ENCODE measurements at regions not wholly inside any gene's neighbourhood (a gene's known extent, or its start where the extent isn't known, plus 50 kb on each side); places are given as distances from the start of the nearest gene placed in this dataset.
"Not testable (repeated sequence)": the region's sequence is repeated elsewhere in the genome, so short reads cannot be mapped to it uniquely, and the experiment has no call there.

GRCh38 chr1:219350172-219350931, 176.7 kb downstream of the LYPLAL1 start:
- no peak for DNase-seq (ENCODE audit: low read depth)

DNA sequence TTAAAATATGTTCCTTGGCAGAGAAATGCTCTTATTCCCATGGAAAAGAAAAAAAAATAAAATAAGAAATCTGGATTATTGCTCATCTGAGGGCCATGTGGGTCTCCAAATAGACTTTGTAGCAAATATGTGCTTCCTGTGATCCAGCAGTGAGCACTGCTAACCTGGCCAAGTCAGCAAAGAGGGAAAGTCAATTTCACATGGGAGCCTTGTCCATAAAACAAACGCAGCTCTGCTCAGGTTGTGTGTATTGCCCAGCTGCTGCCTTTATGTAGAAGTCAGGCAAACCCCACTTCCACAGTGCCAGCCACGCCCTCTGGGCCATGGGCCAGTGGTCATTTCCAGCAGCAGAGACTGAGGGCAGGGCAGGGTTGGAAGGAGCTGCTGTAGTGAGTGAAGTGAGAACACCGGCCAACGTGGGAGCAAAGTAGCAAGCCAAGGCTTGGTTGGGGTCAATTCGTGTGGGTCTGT, 174.3 kb downstream of the LYPLAL1 start:
- no peak for DNase-seq (ENCODE audit: low read depth)

DNA sequence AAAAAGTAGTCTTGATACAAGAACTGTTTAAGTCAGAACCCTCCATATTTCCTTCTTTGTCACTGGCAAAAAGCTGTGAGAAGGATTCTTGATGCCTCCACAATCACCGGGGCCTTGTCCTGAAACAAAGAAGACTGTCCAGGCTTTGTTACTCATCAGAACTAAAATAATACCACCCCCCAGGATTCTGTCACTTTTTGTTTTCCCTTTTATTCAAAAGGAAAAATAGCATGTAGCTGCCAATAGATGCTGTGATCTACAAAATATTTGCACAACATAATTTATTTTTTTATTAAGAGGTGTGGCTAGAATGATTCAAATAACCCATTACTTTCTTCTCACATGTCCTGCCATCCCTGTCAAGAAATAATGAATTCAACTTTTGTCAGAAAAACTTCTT, 173.7 kb downstream of the LYPLAL1 start:
- no peak for DNase-seq (ENCODE audit: low read depth)

DNA sequence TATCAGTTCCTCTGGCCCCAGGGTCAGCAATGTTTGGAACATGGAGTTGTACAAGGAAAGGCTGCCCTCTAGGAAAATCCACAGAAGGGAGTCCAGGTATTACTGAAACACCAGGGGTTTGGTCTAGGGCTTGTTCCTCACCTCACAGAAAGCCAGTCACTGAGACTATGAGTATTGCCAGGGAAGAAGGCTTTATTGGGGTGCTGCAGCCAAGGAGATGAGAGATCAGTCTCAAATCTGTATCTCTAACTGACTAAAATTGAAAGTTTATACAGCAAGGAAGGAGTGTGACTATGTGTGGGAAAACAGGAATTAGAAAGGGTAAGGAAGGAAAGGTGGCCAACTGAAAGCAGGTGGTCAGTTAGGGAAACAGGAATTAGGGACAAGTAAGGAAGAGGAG, 172.3 kb downstream of the LYPLAL1 start:
- no peak for DNase-seq (ENCODE audit: low read depth)

DNA sequence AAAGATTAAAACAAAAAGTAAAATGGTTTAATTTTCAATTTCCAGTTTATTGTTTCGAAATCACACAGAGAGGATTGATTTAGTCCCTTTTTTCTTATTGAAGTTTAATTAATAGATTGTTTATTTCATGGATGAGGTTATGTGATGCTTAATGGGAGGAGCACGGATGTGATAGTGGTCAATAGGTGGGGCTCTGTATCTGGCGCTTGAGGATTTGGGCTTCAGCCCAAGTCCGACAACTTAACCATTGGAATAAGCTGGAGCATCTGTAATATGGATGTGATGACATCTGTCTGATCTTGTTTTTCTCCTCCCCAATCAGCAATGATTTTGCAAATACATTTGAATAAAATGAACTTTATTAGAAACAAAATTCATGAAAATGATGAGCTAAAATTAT, 169.2 kb downstream of the LYPLAL1 start:
- no peak for DNase-seq (ENCODE audit: low read depth)

GRCh38 chr1:219340796-219341195, 167.1 kb downstream of the LYPLAL1 start:
- no peak for DNase-seq (ENCODE audit: low read depth)

DNA sequence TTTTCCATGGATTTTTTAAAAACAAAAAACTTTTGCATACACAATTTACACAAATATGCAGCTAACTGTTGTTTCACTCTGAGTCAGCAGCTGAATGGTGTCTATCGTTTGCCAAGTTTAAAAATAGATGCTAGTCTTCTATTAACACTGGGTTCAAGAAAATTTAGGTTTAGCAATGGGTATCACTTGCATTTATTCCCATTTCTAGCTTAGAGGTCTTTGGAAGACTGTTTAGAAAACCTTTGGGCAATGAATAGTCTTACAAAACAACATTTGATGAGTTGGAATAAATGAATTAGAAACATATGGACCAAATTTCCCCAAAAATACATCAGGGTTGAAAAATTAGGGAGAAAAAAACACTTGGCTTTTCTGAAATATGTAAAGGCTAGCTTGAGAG, 165.8 kb downstream of the LYPLAL1 start:
- DNase-seq (ENCODE audit: low read depth) = no peak

DNA sequence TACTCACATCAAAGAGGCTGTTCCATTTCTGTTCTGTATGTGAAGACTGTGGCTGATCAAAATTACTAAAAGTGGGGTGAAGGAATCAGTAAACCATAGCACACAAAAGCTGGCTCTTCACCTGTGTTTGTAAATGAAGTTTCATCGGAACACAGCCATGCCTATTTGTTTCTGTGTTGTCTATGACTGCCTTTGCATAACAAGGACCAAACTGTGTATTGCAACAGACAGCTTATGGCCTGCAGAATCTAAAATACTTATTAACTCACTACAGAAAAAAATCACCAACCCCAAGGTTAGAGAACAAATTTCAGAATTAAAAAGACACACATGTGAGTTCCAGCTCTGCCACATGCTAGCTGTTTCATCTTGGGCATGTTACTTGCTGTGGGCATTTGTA, 163.9 kb downstream of the LYPLAL1 start:
- DNase-seq (ENCODE audit: low read depth) = no peak

GRCh38 chr1:219333626-219334025, 159.9 kb downstream of the LYPLAL1 start:
- no peak for DNase-seq (ENCODE audit: low read depth)

GRCh38 chr1:219331424-219331823, 157.7 kb downstream of the LYPLAL1 start:
- no peak for DNase-seq (ENCODE audit: low read depth)

DNA sequence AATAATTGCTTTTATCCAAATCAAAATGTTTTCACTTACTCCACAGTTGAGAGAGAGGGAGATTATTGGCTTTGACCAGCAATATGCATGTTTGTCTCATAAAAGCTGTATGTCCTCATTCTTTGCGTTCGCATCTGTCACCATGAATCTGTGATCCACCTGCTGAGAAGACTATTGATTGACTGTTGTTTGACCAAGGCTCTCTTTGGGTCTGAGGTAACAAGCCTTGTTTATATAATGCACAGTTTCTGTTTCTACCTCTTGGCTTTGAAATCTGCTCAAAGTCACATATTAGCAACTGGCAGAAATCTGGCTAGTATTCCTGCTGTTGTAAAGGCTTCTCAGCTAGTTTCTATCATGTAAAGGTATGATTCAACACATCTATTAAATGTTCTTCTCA, 157.0 kb downstream of the LYPLAL1 start:
- no peak for DNase-seq (ENCODE audit: low read depth)

GRCh38 chr1:219330001-219330400, 156.3 kb downstream of the LYPLAL1 start:
- no peak for DNase-seq (ENCODE audit: low read depth)

- DNase-seq (ENCODE audit: low read depth) = no peak
These were observed 155.9 kb downstream of the LYPLAL1 start for GRCh38 chr1:219329578-219329977.

- no peak for DNase-seq (ENCODE audit: low read depth)
These were observed 153.2 kb downstream of the LYPLAL1 start for GRCh38 chr1:219326843-219327242.

DNA sequence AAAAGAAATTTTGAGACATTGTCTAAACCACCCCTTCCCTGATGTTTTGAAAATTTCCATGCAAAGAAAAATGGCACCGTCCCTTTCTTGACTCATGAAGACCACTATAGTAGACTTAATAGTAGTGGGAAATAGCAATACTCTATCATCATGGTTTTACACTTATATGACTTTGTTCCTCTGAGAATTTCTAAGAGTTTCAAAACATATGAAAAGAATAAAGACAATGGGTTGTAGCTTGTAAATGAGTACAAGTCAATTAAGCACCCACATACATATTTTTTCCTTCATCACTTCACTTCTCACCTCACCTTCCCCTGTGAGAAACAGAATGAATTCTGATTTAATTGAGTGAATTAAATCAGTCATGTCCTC, 151.7 kb downstream of the LYPLAL1 start:
- no peak for DNase-seq (ENCODE audit: low read depth)

DNA sequence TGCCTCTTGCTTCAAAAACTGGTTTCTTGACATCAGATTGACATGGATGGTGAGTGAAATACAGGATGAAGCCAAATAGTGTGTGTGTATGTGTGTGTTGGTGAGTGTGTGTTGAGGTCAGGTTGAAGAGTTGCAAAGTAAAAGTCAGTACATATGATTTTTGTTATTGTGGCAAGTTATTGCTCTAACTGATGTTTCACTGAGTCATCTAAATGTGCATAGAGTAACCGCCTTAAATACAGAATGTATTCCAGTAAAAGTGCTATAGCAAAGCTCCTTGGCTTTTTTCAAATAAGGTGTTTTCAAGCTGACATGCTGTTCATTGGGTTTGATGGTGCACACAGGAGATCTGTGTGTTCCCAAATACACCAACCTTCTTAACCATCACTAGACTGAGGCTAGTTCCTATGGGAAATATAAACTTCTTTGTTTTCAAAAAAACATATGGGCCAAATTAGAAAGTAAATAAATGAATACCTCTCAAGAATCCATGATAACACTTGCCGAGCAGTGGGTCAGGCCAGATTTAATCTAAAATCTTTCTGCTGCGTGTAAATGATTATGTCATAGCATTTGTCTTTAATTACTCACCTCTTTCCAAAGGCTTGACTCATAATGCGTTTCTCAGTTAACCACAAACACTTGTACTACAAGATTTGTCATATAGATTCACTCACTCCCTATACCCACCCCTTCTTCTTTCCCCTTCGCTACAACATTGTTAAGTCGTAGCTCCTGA, 151.1 kb downstream of the LYPLAL1 start:
- DNase-seq (ENCODE audit: low read depth) = no peak

- DNase-seq (ENCODE audit: low read depth) = no peak
These were observed 150.5 kb downstream of the LYPLAL1 start for GRCh38 chr1:219324171-219324570.

GRCh38 chr1:219323426-219323825, 149.7 kb downstream of the LYPLAL1 start:
- no peak for DNase-seq (ENCODE audit: low read depth)

DNA sequence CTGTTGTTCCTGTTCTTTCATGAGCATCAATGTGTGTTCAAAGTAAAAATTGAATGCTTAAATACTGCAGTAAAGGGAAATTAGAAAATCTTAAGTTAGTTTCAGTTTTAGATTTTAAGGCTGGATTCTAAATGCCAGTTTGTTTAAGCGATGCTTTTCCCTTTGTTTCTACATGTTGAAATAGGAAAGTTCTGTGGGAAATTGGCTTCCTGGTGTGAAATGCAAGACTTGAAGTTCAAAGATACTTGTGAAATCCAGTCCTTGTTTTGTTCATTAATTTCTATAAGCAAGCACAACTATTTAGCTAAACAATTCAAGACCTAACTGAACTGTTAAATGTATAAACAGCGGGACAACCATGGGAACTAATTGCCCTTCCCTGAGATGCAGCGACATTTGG, 149.1 kb downstream of the LYPLAL1 start:
- DNase-seq (ENCODE audit: low read depth) = no peak

- DNase-seq (ENCODE audit: low read depth) = not testable (repeated sequence)
These were observed 146.9 kb downstream of the LYPLAL1 start for GRCh38 chr1:219320563-219320962.

GRCh38 chr1:219318826-219319225, 145.1 kb downstream of the LYPLAL1 start:
- DNase-seq (ENCODE audit: low read depth) = no peak

GRCh38 chr1:219317762-219318353, 144.2 kb downstream of the LYPLAL1 start:
- no peak for DNase-seq (ENCODE audit: low read depth)

DNA sequence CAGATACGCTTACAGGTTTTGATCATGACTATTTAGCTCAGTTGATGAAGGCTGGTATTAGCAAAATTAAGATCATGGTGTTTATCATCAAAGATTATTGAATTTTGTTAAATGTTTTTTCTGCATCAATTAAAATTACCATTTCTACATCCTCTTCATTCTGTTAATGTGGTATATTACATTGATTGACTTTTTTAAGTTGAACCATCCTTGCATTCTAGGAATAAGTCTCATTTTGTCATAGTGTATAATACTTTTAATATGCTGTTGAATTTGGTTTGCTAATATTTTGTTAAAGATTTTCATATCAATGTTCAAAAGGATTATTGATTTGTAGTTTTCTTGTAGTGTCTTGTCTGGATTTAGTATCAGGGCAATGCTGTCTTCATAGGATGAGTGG, 142.4 kb downstream of the LYPLAL1 start:
- no peak for DNase-seq (ENCODE audit: low read depth)

Measured in stimulated activated CD8-positive, alpha-beta memory T cell treated with anti-CD3 and anti-CD28 coated beads, Interleukin-12 subunit alpha, Interleukin-12 subunit beta, amount 100 ng/mL, for 1 hour (primary cell).